Coronary artery (tissue), 2 donors: ENCODE measurements at regions not wholly inside any gene's neighbourhood (a gene's known extent, or its start where the extent isn't known, plus 50 kb on each side); places are given as distances from the start of the nearest gene placed in this dataset.

Experiments
- DNase-seq: peaks from one replicate; pipeline ENCODE4 v3.0.0-alpha.2; 2017; ENCODE audit warnings: low spot score
- H3K27ac ChIP-seq, 2 donors: fragments of 200-600 bp; sonication (generic); one replicate each; pipeline ENCODE4 v1.5.1; 2016 to 2019
- H3K4me3 ChIP-seq: fragments of 200-600 bp; sonication (generic); 2 replicates; pipeline ENCODE4 v1.5.1; 2016; ENCODE audit warnings: mild to moderate bottlenecking, moderate library complexity
- CTCF ChIP-seq: fragments of 200-600 bp; sonication (generic); IDR thresholded peaks from one replicate; pipeline ENCODE4 v1.5.1; 2019; ENCODE audit warnings: antibody characterized with exemption

DNA sequence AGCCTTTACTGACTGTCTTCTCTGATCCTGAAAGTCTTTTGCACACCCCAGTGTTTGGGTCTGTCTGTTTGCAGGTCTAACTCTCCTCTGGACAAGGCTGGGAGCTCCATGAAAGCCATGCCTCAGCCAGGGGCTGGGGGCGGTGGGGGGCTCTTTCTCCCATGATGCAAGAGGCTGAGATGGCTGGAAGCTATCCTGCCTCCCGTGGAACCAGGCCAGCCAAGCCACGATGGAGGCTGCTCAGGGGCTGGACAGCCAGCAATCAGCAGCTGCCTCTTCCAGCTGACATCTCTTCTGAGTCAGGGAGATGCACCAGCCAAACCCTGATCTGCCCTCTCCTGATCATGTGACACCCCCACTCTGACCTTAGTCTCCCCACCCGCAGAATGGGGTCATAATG lies 154.0 kb downstream of the BARX1 start:
- no peak overlapping the region for H3K27ac ChIP-seq
- TF ChIP-seq CTCF: no peak
- DNase-seq: no peak
- H3K4me3 ChIP-seq: no peak overlapping the region

GRCh38 chr9:93792358-93792757 lies 162.8 kb downstream of the BARX1 start:
- TF ChIP-seq CTCF: no peak
- no peak overlapping the region for H3K27ac ChIP-seq
- no peak for DNase-seq
- no peak overlapping the region for H3K4me3 ChIP-seq

DNA sequence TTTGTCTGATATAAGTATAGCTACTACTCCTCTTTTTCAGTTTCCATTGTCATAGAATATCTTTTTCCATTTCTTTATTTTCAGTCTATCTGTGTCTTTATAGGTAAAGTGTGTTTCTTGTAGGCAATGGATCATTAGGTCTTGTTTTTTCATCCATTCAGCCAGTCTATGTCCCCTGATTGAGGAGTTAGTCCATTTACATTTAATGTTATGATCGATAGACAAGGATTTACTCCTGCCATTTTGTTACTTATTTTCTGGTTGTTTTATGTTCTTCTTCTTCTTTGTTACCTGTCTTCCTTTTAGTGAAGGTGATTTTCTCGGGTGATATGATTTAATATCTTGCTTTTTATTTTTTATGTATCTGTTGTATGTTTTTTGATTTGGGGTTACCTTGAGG lies 169.0 kb downstream of the BARX1 start:
- no peak for TF ChIP-seq CTCF
- no peak for DNase-seq
- H3K4me3 ChIP-seq: no peak overlapping the region
- H3K27ac ChIP-seq: no peak overlapping the region

DNA sequence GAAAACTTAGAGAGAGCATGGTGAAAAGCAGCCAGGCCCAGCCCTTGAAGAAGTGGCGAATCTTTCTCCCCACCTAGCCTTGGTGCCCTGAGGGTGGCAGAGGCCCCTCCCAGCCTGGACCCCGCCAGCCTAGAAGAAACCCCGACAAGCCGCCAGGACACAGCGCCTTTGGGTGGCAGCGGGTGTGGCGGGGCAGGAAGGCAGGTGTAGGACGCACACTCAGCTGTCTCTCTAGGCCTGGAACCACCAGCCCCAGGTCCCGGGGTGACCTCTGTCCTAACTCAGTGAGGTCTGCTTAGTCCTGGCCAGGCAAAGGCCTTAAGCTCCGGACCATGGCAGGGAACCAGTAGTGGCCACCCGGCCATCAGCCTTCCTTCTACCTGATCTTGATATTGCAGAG lies 178.3 kb downstream of the BARX1 start:
- H3K27ac ChIP-seq: no peak overlapping the region
- no peak for TF ChIP-seq CTCF
- DNase-seq: no peak
- H3K4me3 ChIP-seq: no peak overlapping the region

GRCh38 chr9:93776256-93776655 lies 178.9 kb downstream of the BARX1 start:
- DNase-seq: no peak
- H3K27ac ChIP-seq: no peak overlapping the region
- no peak overlapping the region for H3K4me3 ChIP-seq
- no peak for TF ChIP-seq CTCF

- H3K4me3 ChIP-seq: no peak overlapping the region
- no peak for TF ChIP-seq CTCF
- no peak overlapping the region for H3K27ac ChIP-seq
- no peak for DNase-seq
Measured at GRCh38 chr9:93774331-93775102, 180.6 kb downstream of the BARX1 start.

DNA sequence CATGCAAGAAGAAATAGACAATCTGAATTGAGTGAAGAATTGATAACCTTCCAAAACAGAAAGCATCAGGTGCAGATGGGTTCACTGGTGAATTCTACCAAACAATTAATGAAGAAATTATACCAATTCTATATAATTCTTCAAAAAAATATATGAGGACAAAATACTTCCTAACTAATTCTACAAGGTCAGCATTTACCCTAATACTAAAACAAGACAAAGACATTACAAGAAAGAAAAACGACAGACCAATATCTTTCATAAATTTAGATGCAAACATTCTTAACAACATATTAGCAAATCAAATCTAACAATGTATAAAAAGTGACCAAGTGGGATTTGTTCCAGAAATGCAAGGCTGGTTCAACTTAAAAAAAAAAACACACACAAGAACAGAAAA lies 183.9 kb downstream of the BARX1 start:
- Histone ChIP-seq H3K27ac (no peak overlapping the region), H3K4me3 (no peak overlapping the region)
- TF ChIP-seq CTCF: no peak
- DNase-seq: no peak
